K562 (cell line): ENCODE measurements at regions not wholly inside any gene's neighbourhood (a gene's known extent, or its start where the extent isn't known, plus 50 kb on each side); places are given as distances from the start of the nearest gene placed in this dataset.

Experiments
- GATAD2A ChIP-seq: fragments of 450-650 bp; IDR thresholded peaks from 2 replicates; pipeline ENCODE4 v1.6.1; 2017
- PKNOX1 ChIP-seq: fragments of 450-650 bp; IDR thresholded peaks from 2 replicates; pipeline ENCODE4 v1.6.1; 2016

GRCh38 chr20:53672484-53673129, 79.0 kb upstream of the ZNF217 start:
- TF ChIP-seq GATAD2A (no peak), PKNOX1 (no peak)
